ENCODE measurements at regions not wholly inside any gene's neighbourhood (a gene's known extent, or its start where the extent isn't known, plus 50 kb on each side); places are given as distances from the start of the nearest gene placed in this dataset.

DNA sequence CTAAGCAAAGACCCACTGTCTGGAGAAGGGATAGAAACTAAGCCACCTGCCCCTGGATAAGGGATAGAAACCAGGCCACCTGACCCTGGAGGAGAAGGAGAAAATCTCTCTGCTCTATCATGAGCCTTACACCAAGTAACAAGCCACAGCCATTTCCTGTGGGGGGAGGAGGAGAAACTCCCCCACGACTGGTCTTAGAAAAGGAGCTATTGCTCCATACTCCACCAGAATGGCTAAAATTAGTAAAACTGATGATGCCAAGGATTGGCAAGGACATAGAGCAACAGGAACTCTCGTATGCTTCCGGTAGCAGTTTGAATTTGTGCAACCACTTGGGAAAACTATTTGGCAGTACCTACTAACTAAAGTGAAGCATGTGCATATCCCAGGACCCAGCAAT lies 70.8 kb downstream of the ACTL7B start:
- H3K4me1 ChIP-seq (ENCODE audit: insufficient read depth, low read length, poor library complexity, severe bottlenecking) = no peaks in the 10 kb centered on the region
- H3K4me3 ChIP-seq (ENCODE audit: low read length, poor library complexity, severe bottlenecking) = no peak overlapping the region
- H3K4me2 ChIP-seq (ENCODE audit: low read depth, low read length, poor library complexity, severe bottlenecking) = no peak overlapping the region
- no peak overlapping the region for H3K9ac ChIP-seq (ENCODE audit: low read depth, low read length, poor library complexity, severe bottlenecking)
- no peaks in the 10 kb centered on the region for H3F3A ChIP-seq (ENCODE audit: low read depth)
- H3K36me3 ChIP-seq (ENCODE audit: insufficient read depth, low read length) = no peaks in the 10 kb centered on the region
- no peak for TF ChIP-seq EZH2phosphoT487 (IDR thresholded peaks at IDR 0.05; ENCODE audit: borderline replicate concordance)
- no peak for TF ChIP-seq CTCF (conservative IDR thresholded peaks at IDR 0.05; ENCODE audit: low read length)
- no peaks in the 10 kb centered on the region for H3K27me3 ChIP-seq (ENCODE audit: insufficient read depth, low read length, poor library complexity, severe bottlenecking)
- no peak overlapping the region for H2AFZ ChIP-seq (ENCODE audit: low read length)
- H3K79me2 ChIP-seq (ENCODE audit: insufficient read depth, low read length) = no peaks in the 10 kb centered on the region
- H4K20me1 ChIP-seq (ENCODE audit: insufficient read depth, low read length, poor library complexity, severe bottlenecking) = no peaks in the 10 kb centered on the region
- no peaks in the 10 kb centered on the region; the same call in 1 of the 2 replicates for H3K9me3 ChIP-seq (ENCODE audit: insufficient read depth, low read depth, low read length)
- H3K9me2 ChIP-seq (replicated peaks; ENCODE audit: low read depth, low read length) = no peaks in the 10 kb centered on the region

DNA sequence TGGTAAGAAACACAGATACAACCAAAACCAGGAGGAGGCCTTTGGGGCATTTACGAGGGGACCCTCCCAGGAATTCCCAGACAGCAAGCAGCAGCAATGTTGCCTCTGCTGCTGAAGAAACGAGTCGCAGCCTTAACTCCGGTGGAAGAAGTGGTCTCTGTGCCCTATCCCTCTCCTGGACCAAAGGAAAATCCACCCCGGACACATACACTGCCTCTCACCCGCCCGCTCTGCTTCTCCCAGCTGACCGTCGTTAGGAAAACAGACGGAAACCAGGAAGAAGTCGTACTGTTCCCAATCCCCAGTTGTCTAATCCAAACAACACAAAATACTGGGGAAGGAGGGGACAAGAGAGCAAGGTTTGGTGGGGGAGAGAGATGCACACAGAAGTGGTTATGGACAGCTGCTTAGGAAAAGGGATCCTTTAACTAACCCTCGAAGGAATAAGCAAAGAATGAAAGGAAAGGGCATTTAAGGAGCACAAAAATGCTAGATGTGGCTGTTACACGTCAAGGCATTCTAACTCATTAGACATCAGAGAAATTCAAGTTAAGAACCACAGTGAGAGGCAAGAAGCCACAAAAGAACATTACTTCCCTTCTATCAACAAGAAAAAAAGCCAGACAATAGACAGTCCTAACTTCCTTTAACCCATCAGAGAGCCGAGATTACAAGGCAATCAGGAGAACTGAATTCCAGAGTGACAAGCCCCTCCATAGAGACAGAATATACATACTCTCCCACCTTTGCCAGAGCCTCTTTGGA lies 71.9 kb downstream of the ACTL7B start:
- Histone ChIP-seq H3K4me2 (ENCODE audit: low read depth, low read length, poor library complexity, severe bottlenecking) (no peak overlapping the region), H3K79me2 (ENCODE audit: insufficient read depth, low read length) (no peaks in the 10 kb centered on the region), H3K9me2 (replicated peaks; ENCODE audit: low read depth, low read length) (no peaks in the 10 kb centered on the region), H4K20me1 (ENCODE audit: insufficient read depth, low read length, poor library complexity, severe bottlenecking) (no peaks in the 10 kb centered on the region), H3K9ac (ENCODE audit: low read depth, low read length, poor library complexity, severe bottlenecking) (no peak overlapping the region), H3K4me3 (ENCODE audit: low read length, poor library complexity, severe bottlenecking) (no peak overlapping the region), H2AFZ (ENCODE audit: low read length) (no peak overlapping the region), H3K4me1 (ENCODE audit: insufficient read depth, low read length, poor library complexity, severe bottlenecking) (no peaks in the 10 kb centered on the region), H3K9me3 (ENCODE audit: insufficient read depth, low read depth, low read length) (no peaks in the 10 kb centered on the region; the same call in 1 of the 2 replicates), H3K36me3 (ENCODE audit: insufficient read depth, low read length) (no peaks in the 10 kb centered on the region), H3K27me3 (ENCODE audit: insufficient read depth, low read length, poor library complexity, severe bottlenecking) (no peaks in the 10 kb centered on the region), H3F3A (ENCODE audit: low read depth) (no peaks in the 10 kb centered on the region)
- no peak for TF ChIP-seq EZH2phosphoT487 (IDR thresholded peaks at IDR 0.05; ENCODE audit: borderline replicate concordance)
- no peak for TF ChIP-seq CTCF (conservative IDR thresholded peaks at IDR 0.05; ENCODE audit: low read length)

- Histone ChIP-seq H3K9me2 (replicated peaks; ENCODE audit: low read depth, low read length) (no peaks in the 10 kb centered on the region), H3K4me2 (ENCODE audit: low read depth, low read length, poor library complexity, severe bottlenecking) (no peak overlapping the region), H3K9ac (ENCODE audit: low read depth, low read length, poor library complexity, severe bottlenecking) (no peak overlapping the region), H4K20me1 (ENCODE audit: insufficient read depth, low read length, poor library complexity, severe bottlenecking) (no peaks in the 10 kb centered on the region), H3K4me3 (ENCODE audit: low read length, poor library complexity, severe bottlenecking) (no peak overlapping the region), H3K9me3 (ENCODE audit: insufficient read depth, low read depth, low read length) (no peaks in the 10 kb centered on the region; the same call in 1 of the 2 replicates), H3F3A (ENCODE audit: low read depth) (no peaks in the 10 kb centered on the region), H3K36me3 (ENCODE audit: insufficient read depth, low read length) (no peaks in the 10 kb centered on the region), H3K4me1 (ENCODE audit: insufficient read depth, low read length, poor library complexity, severe bottlenecking) (no peaks in the 10 kb centered on the region), H2AFZ (ENCODE audit: low read length) (no peak overlapping the region), H3K79me2 (ENCODE audit: insufficient read depth, low read length) (no peaks in the 10 kb centered on the region), H3K27me3 (ENCODE audit: insufficient read depth, low read length, poor library complexity, severe bottlenecking) (no peaks in the 10 kb centered on the region)
- TF ChIP-seq CTCF (conservative IDR thresholded peaks at IDR 0.05; ENCODE audit: low read length) (no peak), EZH2phosphoT487 (IDR thresholded peaks at IDR 0.05; ENCODE audit: borderline replicate concordance) (no peak)
Observed at GRCh38 chr9:108783326-108783725, 72.5 kb downstream of the ACTL7B start.

Data from Loucy (cell line).